Mucosa of descending colon (tissue), 3 donors: ENCODE measurements at regions not wholly inside any gene's neighbourhood (a gene's known extent, or its start where the extent isn't known, plus 50 kb on each side); places are given as distances from the start of the nearest gene placed in this dataset.

ENCODE experiments used
- ATAC-seq: fragments of 200-7000 bp; cut with Tn5 transposase; one replicate; pipeline ENCODE4 v1.9.1; 2020; ENCODE audit warnings: mild to moderate bottlenecking, moderate library complexity
- DNase-seq, 3 donors: peaks; one replicate each; pipeline ENCODE4 v3.0.0-alpha.2; 2020
- H3K36me3 ChIP-seq: fragments of 200-600 bp; one replicate; pipeline ENCODE4 v1.8.0; 2021; ENCODE audit warnings: low read depth, mild to moderate bottlenecking
- H3K4me1 ChIP-seq: fragments of 200-600 bp; one replicate; pipeline ENCODE4 v1.8.0; 2021; ENCODE audit warnings: low read depth, mild to moderate bottlenecking
- H3K4me3 ChIP-seq: fragments of 200-600 bp; one replicate; pipeline ENCODE4 v1.8.0; 2021; ENCODE audit warnings: mild to moderate bottlenecking
- H3K9me3 ChIP-seq: fragments of 200-600 bp; one replicate; pipeline ENCODE4 v1.8.0; 2021; ENCODE audit warnings: mild to moderate bottlenecking
- CTCF ChIP-seq: fragments of 200-600 bp; IDR thresholded peaks from one replicate; pipeline ENCODE4 v1.8.0; 2022; ENCODE audit warnings: antibody characterized with exemption, mild to moderate bottlenecking
- intact Hi-C, 2 donors: fragments of 100-400 bp; cut with DNase I in 1 of 2; cut with micrococcal nuclease in 1 of 2; formaldehyde crosslinking; loops; one replicate each; pipeline versions ENCODE4 v1.11.0 to v1.11.1; 2022; cut with DNase I, micrococcal nuclease
- donor health status: DM: no; HTN: no; CAD: no; lungs with moderate emphysema.
- donor health status: DM: no; HTN: no; CAD: no.
- donor health status: DM: no; HTN: yes; CAD: no.

- Histone ChIP-seq H3K9me3 (peaks cover 38% of the 10 kb centered on the region), H3K36me3 (no peaks in the 10 kb centered on the region), H3K4me1 (no peaks in the 10 kb centered on the region), H3K4me3 (no peak overlapping the region)
- intact Hi-C loops: no loop called here
- no peak for DNase-seq
- ATAC-seq: no peak
- TF ChIP-seq CTCF: no peak
Observed at GRCh38 chr11:21877151-21877550, 315.7 kb upstream of the ANO5 start.

- Histone ChIP-seq H3K4me3 (no peak overlapping the region), H3K9me3 (peaks cover 13% of the 10 kb centered on the region), H3K36me3 (no peaks in the 10 kb centered on the region), H3K4me1 (no peaks in the 10 kb centered on the region)
- DNase-seq (no peak), ATAC-seq (no peak)
- intact Hi-C loops: no loop called here
- no peak for TF ChIP-seq CTCF
Observed at GRCh38 chr11:21883354-21883753, 309.5 kb upstream of the ANO5 start.

GRCh38 chr11:21888814-21889213 lies 304.1 kb upstream of the ANO5 start:
- no peak for TF ChIP-seq CTCF
- DNase-seq (no peak), ATAC-seq (no peak)
- no peaks in the 10 kb centered on the region for H3K36me3 ChIP-seq
- H3K4me3 ChIP-seq: no peak overlapping the region
- intact Hi-C loops: no loop called here
- H3K4me1 ChIP-seq: no peaks in the 10 kb centered on the region
- peaks cover 3% of the 10 kb centered on the region for H3K9me3 ChIP-seq

GRCh38 chr11:21892736-21893564 lies 299.9 kb upstream of the ANO5 start:
- Histone ChIP-seq H3K4me1 (no peaks in the 10 kb centered on the region), H3K36me3 (no peaks in the 10 kb centered on the region), H3K9me3 (peaks cover 12% of the 10 kb centered on the region), H3K4me3 (no peak overlapping the region)
- intact Hi-C loops: no loop called here
- TF ChIP-seq CTCF: no peak
- no peak for ATAC-seq
- DNase-seq: no peak

GRCh38 chr11:21893565-21893867 lies 299.4 kb upstream of the ANO5 start:
- intact Hi-C loops: no loop called here
- DNase-seq: no peak
- Histone ChIP-seq H3K4me1 (no peaks in the 10 kb centered on the region), H3K36me3 (no peaks in the 10 kb centered on the region), H3K4me3 (no peak overlapping the region), H3K9me3 (peaks cover 12% of the 10 kb centered on the region)
- TF ChIP-seq CTCF: no peak
- ATAC-seq: no peak

- H3K36me3 ChIP-seq: no peaks in the 10 kb centered on the region
- intact Hi-C loops: no loop called here
- TF ChIP-seq CTCF: no peak
- DNase-seq: no peak
- no peak for ATAC-seq
- peaks cover 20% of the 10 kb centered on the region for H3K9me3 ChIP-seq
- no peaks in the 10 kb centered on the region for H3K4me1 ChIP-seq
- no peak overlapping the region for H3K4me3 ChIP-seq
Observed at GRCh38 chr11:21894492-21894891, 298.4 kb upstream of the ANO5 start.
